ENCODE measurements at regions not wholly inside any gene's neighbourhood (a gene's known extent, or its start where the extent isn't known, plus 50 kb on each side); places are given as distances from the start of the nearest gene placed in this dataset.

DNA sequence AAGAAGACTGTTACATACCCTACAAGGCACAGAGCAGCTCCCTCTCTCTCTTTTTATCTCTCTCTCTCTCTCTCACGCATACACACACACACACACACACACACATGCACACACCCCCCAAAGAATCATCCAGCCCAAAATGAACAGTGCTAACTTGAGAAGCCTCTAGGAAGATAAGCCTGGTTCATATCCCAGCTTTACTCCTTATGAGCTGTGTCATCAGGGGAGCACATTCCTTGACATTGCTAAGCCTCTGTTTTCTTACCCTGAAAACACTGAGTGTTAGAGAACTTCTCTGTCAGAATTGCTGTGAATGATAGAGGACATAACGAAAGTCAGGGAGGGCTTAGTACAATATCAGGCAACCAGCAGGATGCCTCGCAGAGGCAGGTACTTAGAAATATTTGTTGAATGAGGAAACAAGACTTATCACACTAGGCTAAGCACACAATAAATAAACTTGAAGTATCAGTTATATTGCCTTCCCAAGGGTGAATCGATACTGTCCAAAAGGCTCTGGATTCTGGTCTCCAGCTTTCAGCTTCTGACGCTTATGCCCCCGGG is 725.6 kb upstream of the ID2 start:
- DNase-seq, result no peak

DNA sequence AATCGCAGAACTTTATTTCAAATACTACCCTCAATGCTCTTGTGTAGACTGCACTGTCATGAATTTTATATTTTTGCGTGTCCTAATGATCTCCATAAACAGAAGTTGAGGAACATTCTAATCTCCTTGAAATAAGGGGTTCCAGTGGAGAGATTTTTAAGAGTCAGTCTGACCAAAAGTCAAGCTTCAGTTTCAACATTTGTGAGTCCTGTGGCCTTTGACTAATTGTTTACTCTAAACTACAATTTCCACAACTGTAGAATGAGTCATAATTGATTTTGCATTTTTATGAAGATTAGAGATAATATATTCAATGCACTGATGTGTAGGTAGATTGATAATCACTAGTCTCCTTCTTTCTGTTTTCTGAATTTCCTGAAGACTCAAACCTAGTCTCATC is 720.3 kb upstream of the ID2 start:
- no peak for DNase-seq

DNA sequence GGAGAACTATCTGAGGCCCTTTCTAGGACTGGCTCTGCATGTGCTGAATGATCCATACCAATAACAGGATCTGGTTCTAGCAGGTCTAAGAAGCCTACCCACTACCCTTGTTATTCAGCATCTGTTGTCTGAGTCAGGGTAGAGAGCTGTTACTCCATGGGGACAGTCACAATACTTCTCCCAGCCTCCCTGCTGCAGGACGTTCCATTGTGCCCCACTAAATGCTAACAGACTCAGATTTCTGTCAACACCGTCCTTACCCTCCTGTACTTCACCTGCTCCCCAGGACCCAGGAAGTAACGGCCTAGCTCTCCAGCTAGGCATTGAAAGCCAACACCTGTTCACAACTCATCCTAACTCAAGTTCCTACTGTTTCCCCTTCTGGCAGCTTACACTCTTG is 719.7 kb upstream of the ID2 start:
- no peak for DNase-seq

DNA sequence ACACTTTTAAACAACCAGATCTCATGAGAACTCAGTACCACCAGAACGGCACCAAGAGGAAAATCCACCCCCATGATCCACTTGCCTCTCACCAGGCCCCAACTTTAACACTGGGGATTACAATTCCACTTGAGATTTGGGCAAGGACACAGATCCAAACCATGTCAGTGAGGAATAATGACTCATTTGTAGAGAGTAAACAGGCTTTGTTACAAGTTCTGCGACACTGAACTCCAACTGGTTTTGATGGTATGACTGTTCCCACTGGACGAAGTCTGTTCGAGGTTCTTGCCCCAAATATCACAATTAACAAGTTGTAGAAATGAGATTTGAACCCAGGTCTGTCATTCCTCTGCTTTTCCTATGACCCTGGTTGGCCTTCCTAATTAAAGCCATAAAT is 718.1 kb upstream of the ID2 start:
- DNase-seq, result no peak

DNA sequence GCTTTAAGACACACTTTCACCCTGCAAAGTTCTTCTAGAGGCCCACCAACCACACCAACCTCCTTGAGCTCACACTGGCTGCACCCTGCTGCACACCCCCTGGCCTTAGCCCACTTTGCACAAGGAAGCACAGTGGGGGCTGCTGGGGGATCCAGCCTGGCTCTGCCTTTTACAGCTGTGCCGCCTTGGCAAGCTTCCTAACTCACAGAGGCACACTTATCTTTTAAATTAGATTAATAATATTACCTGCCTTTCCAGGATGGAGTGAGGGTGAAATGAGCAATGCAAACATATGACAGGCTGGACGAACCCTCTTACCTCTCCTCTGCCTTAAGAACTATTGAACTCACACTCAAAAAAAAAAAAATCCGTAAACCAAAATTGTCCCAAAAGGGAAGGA is 715.8 kb upstream of the ID2 start:
- no peak for DNase-seq

DNA sequence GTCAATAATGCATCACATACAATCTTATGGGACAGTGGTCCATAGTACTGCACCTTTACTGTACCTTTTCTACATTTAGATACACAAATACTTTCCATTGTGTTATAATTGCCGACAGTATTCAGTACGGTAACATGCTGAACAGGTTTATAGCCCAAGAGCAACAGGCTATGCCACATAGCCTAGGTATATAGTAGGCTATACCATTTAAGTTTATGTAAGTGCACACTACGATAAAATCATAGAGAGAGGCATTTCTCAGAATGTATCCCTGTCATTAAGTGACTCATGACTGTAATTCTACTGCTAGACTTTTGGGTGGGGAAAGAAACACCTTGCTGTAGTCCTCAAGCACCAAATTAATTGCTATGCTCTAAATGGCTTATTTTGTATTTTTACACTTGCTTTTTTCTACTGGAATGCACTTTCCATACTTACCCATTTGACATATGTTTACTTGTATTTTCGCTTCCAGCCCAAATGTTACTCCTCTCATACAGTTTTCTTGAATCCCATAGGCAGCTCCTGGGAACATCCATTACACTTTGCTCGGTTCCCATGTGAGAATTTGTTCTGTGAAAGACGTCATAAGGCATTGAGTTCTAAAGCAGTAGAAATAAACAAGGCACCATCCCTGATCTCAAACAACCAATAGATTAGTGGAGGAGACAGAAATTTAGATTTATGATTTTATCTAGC is 714.0 kb upstream of the ID2 start:
- no peak for DNase-seq

DNA sequence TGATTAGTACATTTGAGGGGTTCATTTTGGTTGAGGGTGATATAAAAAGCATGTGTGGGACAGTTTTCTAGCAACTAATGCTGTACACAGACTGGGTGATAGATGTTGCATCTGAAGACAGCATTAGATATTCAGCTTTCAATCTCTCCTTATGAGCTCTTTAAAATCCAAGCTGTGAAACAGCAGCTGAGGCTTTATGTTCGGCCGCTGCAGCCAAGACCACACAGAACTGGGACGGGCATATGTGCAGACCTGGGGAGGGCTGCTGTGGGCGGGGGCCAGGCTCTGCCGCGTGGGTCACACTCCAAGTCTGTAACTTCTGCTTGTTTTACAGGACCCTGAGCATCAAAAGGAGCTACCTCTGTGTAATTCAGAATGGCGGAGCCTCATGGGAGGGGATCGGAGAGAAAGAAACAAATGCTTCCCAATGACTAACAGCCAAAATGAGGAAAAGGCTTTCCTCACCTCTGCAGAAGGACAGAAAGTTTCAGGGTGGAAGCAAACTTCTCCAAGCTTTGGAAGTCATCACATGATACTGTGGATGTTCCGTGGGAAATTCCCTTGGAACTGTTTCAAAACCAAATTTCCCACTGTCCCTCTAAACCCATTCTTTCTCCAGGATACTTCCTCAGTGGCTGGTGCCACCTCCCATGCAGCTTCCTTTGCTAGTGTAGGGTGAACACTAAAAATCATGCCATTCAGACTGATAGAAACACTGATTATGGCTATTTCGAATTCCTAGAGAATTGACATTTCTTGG is 711.9 kb upstream of the ID2 start:
- no peak for DNase-seq

DNA sequence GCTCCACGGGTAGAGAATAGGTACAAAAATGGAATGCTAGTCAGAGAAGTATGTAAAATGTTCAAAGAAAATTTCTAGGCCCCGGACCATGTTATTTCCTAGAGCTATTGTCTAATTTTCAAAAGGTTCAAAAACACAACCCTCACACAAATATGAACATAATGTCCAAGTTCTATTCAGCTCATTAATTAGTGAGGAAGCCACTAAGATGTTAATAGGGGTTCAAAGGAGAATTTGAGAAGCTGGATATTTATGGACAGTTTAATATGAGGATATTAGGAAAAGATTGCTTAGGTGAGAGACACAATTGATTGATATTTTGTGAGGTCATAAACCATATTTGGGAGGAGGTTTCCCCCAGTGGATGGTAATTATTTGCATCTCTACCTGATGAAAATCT is 710.6 kb upstream of the ID2 start:
- DNase-seq, result no peak

DNA sequence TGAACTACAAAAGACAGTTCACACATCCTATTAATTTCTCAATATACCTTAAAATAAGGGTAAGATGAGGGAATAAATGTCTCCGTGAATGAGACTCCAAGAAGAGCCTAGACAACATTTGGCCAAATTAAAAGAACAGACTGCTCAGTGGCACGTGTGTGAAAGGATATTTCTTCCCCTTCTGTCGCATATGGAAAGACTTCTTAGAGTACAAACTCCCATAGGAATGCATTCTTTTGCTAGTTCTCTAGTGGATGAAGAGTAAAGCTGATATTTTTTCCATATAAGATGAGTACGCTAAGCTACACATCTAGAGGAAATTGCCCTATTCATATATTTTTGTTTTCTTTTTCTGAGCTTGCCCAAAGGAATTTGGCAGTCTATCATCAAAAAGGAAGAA is 710.0 kb upstream of the ID2 start:
- DNase-seq, result no peak

DNA sequence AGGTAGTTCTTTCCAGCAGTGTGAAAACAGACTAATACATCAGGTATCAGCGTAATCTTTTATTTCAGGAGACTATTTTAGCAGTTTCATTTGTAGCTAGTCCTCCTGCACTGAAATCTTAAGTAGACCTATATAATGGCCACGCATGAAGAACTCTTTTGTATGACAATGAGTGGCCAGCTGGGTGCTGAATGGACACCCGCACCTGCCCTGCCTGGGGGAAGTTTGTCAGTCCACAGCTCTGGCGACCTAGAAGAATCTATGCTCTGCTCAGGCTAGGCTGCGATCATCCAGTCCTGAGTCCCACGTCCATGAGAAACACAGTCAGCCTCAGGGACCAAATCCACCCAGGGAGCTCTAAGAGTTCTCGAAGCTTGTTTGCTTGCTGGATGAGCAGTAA is 709.2 kb upstream of the ID2 start:
- DNase-seq, result no peak

DNA sequence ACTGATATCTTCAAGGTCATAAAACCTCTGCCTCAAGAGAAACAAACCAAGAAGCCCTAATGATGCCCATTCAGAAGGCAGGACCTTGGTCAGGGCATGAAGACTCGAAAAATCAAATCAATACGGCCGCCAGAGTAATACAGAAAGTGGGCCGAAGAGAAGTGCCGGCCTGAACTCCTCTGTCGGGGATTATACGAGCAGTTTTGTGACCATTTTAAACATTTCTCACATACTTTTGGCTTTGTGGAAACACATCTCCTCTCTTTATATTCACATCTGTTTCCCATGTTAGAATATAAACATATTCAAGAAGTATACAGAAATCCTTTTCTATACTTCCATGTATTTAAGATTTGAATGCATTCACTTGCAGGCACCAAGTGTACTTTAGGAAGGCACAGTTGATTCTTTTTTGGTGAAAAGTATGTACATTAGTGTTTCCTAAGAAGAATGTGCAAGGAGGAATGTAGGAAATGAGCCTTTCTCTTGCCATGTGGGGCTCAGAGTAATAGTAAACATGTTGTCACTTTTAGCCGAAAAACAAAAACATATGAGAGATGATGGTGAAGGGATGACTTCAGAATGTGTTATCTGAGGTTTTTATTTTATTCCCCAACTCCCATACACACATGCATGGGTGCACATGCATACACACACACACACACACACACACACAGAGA is 707.9 kb upstream of the ID2 start:
- no peak for DNase-seq

DNA sequence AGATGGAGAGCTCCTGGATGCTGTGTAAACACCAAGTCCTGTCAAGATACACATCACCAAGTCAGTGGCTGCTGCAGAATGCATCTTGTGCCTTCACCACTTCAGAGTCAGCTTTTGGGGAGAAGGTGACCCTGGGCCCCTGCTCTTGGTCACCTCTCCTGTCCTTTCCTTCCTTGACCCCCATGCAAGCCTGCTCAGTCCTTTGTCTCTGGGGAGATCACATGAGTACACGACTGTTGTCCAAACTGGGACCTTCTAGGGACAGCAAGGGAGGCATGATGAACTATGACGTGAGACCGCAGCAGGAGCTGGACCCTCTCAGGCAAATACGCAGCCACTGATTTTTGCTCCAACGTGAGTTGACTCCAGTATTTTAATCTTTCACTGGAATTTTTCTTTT is 706.9 kb upstream of the ID2 start:
- DNase-seq, result no peak

DNA sequence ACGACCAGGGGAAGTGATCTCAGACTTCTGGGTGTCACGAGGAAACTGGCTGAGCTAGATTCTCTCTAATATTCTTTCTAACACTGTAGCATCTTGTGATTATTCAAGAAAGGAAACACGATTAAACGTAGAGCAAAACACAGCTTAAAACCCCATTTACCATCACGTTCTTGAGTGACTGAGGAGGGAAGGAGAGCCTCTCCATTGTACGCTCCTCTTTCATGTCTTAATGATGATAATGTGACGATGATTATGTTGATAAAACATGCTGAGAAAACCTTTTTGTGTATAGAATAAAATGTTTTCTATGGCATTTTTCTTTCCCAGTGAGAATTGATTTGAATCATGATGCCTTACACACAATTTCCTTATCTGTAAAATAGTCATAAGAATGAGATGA is 705.6 kb upstream of the ID2 start:
- DNase-seq, result no peak

DNA sequence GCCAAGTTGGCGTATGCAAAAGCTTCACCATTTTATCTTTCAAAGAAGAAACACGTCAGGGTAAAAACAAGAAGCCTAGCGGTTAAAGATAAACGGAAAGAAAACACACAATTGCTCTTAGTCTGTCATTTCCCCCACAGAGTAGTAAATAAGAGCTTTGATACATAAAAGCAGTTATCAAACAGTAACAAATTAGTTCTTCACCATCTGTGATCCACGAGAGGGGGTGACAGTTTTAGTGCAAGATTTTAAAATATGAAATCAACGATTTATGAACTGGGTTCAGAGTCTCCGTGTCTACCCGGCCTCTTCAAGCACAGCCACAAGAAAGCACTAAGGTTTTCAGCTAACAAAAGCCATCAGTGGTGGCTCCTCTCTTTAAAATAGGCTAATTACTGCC is 703.9 kb upstream of the ID2 start:
- no peak for DNase-seq

DNA sequence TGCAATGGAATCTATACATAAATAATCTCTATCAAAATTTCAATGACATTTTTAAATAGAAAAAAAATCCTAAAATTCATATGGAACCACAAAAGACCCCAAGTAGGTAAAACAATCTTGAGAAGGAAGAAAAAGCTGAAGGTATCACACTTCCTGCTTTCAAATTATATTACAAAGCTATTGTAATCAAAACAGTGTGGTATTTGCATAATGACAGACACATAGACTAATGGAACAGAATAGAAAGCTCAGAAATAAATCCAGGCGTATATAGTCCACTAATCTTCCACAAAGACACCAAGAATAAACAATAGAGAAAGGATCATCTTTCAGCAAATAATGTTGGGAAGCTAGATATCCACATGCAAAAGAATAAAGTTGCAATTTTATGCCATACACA is 699.8 kb upstream of the ID2 start:
- no peak for DNase-seq

DNA sequence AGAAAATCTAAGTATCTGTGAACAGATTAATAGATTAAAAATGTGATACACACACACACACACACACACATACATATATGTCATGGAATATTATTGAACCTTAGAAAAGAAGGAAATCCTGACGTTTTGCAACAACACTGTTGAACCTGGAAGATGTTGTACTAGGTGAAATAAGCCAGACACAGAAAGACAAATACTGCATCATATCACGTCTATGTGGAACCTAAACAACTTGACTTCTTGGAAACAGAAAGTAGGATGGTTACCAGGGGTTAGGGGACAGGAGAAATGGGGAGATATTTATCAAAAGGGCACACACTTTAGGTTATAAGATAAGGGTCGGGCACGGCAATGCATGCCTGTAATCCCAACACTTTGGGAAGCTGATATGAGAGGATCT is 698.4 kb upstream of the ID2 start:
- no peak for DNase-seq

DNA sequence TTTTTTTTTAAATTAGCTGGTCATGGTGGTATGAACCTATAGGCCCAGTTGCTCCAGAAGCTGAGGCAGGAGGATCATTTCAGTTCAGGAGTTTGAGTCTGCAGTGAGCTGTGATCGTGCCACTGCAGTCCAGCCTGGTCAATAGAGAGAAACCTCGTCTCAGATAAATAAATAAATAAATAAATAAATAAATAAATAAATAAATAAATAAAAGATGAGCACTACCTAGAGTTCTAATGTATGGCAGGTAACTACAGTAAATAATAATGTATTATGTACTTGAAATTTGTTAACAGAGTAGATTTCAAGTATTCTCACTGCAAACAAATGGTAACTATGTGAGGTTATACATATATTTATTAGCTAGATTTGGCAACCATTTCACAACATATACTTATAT is 697.9 kb upstream of the ID2 start:
- DNase-seq, result no peak

DNA sequence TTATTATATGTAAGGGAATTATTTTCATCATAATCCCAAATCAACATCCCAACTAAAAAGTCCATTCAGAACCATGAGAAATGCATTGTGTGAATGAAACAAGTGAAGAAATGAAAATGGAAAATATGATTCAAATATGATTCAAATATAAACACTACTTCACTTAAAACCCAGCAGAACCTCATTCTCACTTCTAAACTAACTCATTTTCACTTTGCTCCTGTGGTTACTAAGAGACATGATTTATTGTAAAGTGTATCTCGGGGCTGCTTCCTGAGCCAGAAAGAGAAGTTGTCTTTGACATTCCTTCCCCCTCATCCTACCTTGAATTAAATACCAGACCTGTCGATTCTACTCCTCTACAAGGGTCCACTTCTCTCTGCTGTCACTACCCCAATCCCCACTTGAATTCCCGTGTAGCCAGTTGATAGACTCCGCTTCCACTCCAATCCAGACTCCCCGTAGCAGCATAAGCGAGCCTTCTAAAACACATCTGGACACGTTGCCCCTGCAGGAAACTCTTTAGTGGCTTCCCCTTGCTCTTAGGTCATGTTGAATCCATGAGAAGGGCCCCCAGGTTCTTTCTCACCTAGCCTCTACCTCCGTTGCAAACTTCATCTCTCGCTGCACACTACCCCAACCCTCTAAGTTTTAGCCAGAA is 697.0 kb upstream of the ID2 start:
- no peak for DNase-seq

DNA sequence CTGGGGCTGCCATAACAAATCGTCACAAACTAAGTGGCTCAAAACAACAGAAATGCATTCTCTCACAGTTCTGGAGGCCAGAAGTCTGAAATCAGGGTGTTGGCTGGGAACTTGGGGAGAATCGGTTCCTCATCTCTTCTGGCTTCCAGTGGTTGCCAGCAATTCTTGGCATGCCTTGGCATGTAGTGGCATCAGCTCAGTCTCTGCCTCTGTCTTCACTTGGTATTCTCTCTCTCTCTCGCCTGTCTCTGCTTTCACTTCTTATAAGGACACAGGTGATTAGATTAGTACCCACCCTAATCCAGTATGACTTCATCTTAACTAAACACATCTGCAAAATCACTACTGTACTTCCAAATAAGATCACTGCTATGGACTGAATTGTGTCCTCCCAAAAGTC is 695.4 kb upstream of the ID2 start:
- DNase-seq, result no peak

DNA sequence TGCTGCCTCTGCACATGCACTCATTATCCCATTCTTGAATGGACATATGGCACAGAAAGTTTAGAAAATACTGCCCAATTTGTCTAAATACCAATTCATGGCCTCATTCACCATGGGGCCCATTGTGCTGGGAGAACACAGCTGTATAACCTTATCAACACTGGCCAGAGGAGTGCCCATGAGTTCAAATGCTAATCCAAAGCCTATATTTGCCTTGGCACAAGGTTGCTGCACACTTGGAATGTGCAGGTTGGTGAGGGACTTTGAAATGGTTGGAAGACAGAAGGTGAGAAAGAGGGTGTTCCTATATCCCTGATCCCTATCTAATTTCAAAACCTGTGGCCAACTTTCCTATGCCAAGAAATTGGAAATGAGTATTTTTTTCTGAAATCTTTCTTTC is 693.9 kb upstream of the ID2 start:
- no peak for DNase-seq

DNA sequence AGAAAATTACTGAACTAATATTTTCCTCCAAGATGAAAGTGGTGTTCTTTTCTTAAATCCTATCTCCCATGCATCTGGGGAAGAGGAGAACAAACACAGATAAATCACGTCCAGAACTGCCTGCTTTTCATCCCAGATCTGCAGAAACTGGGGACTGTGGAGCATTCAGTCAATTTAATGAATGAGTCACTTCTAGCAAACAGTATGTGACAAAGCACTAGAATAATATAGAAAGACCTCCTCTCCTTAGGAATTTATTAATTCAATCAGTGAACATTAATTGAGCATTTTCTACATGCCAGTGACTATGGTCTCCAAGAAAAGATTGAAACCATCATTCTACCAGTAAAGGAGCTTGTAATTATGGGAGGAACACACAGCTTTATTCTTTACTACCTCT is 693.4 kb upstream of the ID2 start:
- no peak for DNase-seq

DNA sequence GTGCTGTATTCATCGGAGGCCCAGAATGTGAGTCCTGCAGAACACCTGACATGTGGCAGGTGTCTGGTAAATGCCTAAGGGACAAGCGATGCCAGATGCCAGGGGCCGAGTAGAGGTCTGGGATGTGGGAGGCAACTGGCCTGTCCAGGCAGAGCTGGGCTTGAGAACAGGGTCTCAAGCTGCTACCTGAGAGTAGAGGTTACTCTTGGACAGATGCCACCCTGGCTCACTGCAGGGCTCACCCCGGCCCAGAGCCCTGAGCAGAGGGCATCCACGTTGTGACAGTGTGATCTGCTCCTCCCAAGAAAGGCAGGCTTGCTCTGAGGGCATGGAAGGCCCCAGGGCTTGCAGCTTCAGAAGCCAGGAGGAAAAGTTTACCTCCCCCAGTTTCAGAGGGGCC is 692.0 kb upstream of the ID2 start:
- DNase-seq, result no peak

Data from NCI-H1105 (cell line).